GM12878 (cell line): ENCODE measurements at regions not wholly inside any gene's neighbourhood (a gene's known extent, or its start where the extent isn't known, plus 50 kb on each side); places are given as distances from the start of the nearest gene placed in this dataset.

Source experiments
- ATAC-seq: fragments of 200-7000 bp; cut with Tn5 transposase; 3 replicates; pipeline ENCODE4 v1.9.1; 2020; ENCODE audit warnings: mild to moderate bottlenecking, moderate library complexity
- BruUV-seq: library from RNA; stranded (reverse); fragments of 400-500 nt; replicated peaks from 2 replicates; lab custom pipeline; 2021; lab: Mats Ljungman, UMichigan
- CTCF ChIA-PET: fragments of 300-600 bp; sonication (Branson Sonifier 250); formaldehyde crosslinking; extraction: SDS; loops from one replicate; lab custom pipeline; 2021; ENCODE audit warnings: inconsistent platforms; lab: Yijun Ruan, JAX
- POLR2A ChIA-PET: fragments of 350-600 bp; formaldehyde crosslinking; extraction: SDS; loops from one replicate; lab custom pipeline; 2021; ENCODE audit warnings: inconsistent platforms; lab: Charles Lee
- RAD21 ChIA-PET: fragments of 300-600 bp; sonication (Branson Sonifier 250); formaldehyde crosslinking; loops from one replicate; lab custom pipeline; 2023; ENCODE audit warnings: antibody characterized with exemption; ENCODE audit not compliant: unreplicated experiment; lab: Charles Lee
- SMC1A ChIA-PET: fragments of 300-600 bp; sonication (Branson Sonifier 250); formaldehyde crosslinking; loops from one replicate; lab custom pipeline; 2023; ENCODE audit not compliant: unreplicated experiment, uncharacterized antibody; lab: Charles Lee
- DNase-seq: peaks from one replicate; pipeline ENCODE4 v3.0.0-alpha.2; 2011; ENCODE audit warnings: low read depth, low spot score
- FAIRE-seq: peaks from 3 replicates; lab custom pipeline; 2011; peaks lifted over from hg19 to GRCh38; lab: Jason Lieb, UNC
- H2AFZ ChIP-seq: 2 replicates; pipeline ENCODE4 v1.6.0; 2011; ENCODE audit warnings: low read depth, low read length, control low read depth; ENCODE audit not compliant: control insufficient read depth
- H3K27ac ChIP-seq: 2 replicates; pipeline ENCODE4 v1.5.1; 2011; ENCODE audit warnings: control low read depth; ENCODE audit not compliant: control insufficient read depth, insufficient read depth
- H3K27me3 ChIP-seq, 2 experiments: replicated peaks in 1 of 2; 2 replicates each; pipeline versions ENCODE4 v1.6.0 to v1.6.1; 2011; ENCODE audit warnings: low read length in 1 of 2; ENCODE audit not compliant: control insufficient read depth in 2 of 2, insufficient read depth in 2 of 2
- H3K36me3 ChIP-seq, 2 experiments: 2 replicates each; pipeline ENCODE4 v1.5.1; 2011; ENCODE audit warnings: low read length in 1 of 2; ENCODE audit not compliant: control insufficient read depth in 2 of 2, insufficient read depth in 2 of 2
- H3K4me1 ChIP-seq: 2 replicates; pipeline ENCODE4 v1.6.1; 2011; ENCODE audit warnings: mild to moderate bottlenecking, low read length, moderate library complexity, mixed read lengths; ENCODE audit not compliant: control insufficient read depth, insufficient read depth
- H3K4me2 ChIP-seq: 2 replicates; pipeline ENCODE4 v1.6.0; 2011; ENCODE audit warnings: control low read depth; ENCODE audit not compliant: control insufficient read depth, insufficient read depth
- H3K4me3 ChIP-seq: fragments of 200-600 bp; sonication (generic); 2 replicates; pipeline ENCODE4 v1.5.1; 2016
- H3K79me2 ChIP-seq: 2 replicates; pipeline ENCODE4 v1.6.0; 2011; ENCODE audit warnings: low read length; ENCODE audit not compliant: control insufficient read depth, insufficient read depth
- H3K9ac ChIP-seq: 2 replicates; pipeline ENCODE4 v1.8.0; 2011; ENCODE audit warnings: low read length, control low read depth, mixed read lengths; ENCODE audit not compliant: control insufficient read depth, insufficient read depth
- H3K9me3 ChIP-seq: replicated peaks from 3 replicates; pipeline ENCODE4 v1.5.1; 2011; ENCODE audit warnings: mild to moderate bottlenecking, low read length; ENCODE audit not compliant: control insufficient read depth, insufficient read depth
- H4K20me1 ChIP-seq: 2 replicates; pipeline ENCODE4 v1.6.0; 2011; ENCODE audit not compliant: control insufficient read depth, insufficient read depth
- BCL3 ChIP-seq: IDR thresholded peaks from 2 replicates; pipeline ENCODE4 v1.6.1; 2011; ENCODE audit warnings: borderline replicate concordance, low read depth, mild to moderate bottlenecking, moderate library complexity, low read length; ENCODE audit not compliant: insufficient read depth, poor library complexity, severe bottlenecking
- BMI1 ChIP-seq: fragments of 450-650 bp; IDR thresholded peaks from 2 replicates; pipeline ENCODE4 v1.6.1; 2016; ENCODE audit warnings: mild to moderate bottlenecking, moderate library complexity, borderline replicate concordance
- BRCA1 ChIP-seq: IDR thresholded peaks from 2 replicates; pipeline ENCODE4 v1.6.1; 2011; ENCODE audit warnings: low read depth, low read length, improper control_type of control experiment
- CBFB ChIP-seq: IDR thresholded peaks from 2 replicates; pipeline ENCODE4 v1.6.1; 2016; ENCODE audit warnings: antibody characterized with exemption, low read depth
- DPF2 ChIP-seq: fragments of 450-650 bp; IDR thresholded peaks from 2 replicates; pipeline ENCODE4 v1.6.1; 2017; ENCODE audit warnings: mild to moderate bottlenecking
- FOS ChIP-seq: IDR thresholded peaks from 3 replicates; pipeline ENCODE4 v1.6.1; 2011; ENCODE audit warnings: borderline replicate concordance; ENCODE audit not compliant: insufficient read length; ENCODE audit errors: extremely low read depth
- HDAC2 ChIP-seq: fragments of 200-600 bp; sonication (generic); IDR thresholded peaks from 2 replicates; pipeline ENCODE4 v1.6.1; 2017
- IRF4 ChIP-seq: IDR thresholded peaks from 2 replicates; pipeline ENCODE4 v1.6.1; 2011; ENCODE audit warnings: low read depth, low read length
- KDM1A ChIP-seq: fragments of 200-600 bp; sonication (generic); IDR thresholded peaks from 2 replicates; pipeline ENCODE4 v1.6.1; 2016; ENCODE audit warnings: borderline replicate concordance
- MAX ChIP-seq: IDR thresholded peaks from 2 replicates; pipeline ENCODE4 v1.6.1; 2012; ENCODE audit warnings: low read depth, low read length, improper control_type of control experiment
- MEF2B ChIP-seq: fragments of 450-650 bp; IDR thresholded peaks from 2 replicates; pipeline ENCODE4 v1.6.1; 2018; ENCODE audit warnings: mild to moderate bottlenecking, moderate library complexity; ENCODE audit not compliant: partially characterized antibody, poor library complexity, severe bottlenecking
- NR2C2 ChIP-seq: IDR thresholded peaks from 2 replicates; pipeline ENCODE4 v1.6.1; 2011; ENCODE audit warnings: borderline replicate concordance, low read depth; ENCODE audit not compliant: control insufficient read depth, insufficient read length
- RUNX3 ChIP-seq: IDR thresholded peaks from 2 replicates; pipeline ENCODE4 v1.6.1; 2012; ENCODE audit warnings: low read length, inconsistent platforms
- SP1 ChIP-seq: IDR thresholded peaks from one replicate; pipeline ENCODE4 v1.6.1; 2011; ENCODE audit warnings: low read depth, low read length
- SREBF2 ChIP-seq: IDR thresholded peaks from 2 replicates; pipeline ENCODE4 v1.6.1; 2012; ENCODE audit warnings: mild to moderate bottlenecking, low read length
- ZNF274 ChIP-seq: IDR thresholded peaks from one replicate; pipeline ENCODE4 v1.8.0; 2011; ENCODE audit not compliant: insufficient read length, insufficient read depth
- ZNF622 ChIP-seq: fragments of 450-650 bp; IDR thresholded peaks from 2 replicates; pipeline ENCODE4 v1.6.1; 2017; ENCODE audit warnings: mild to moderate bottlenecking, inconsistent platforms
- WGBS: methylation state at CpG from one replicate; pipeline ENCODE4 v1.1.6; 2016; ENCODE audit warnings: low lambda C conversion rate; ENCODE audit not compliant: insufficient replicate concordance, insufficient coverage; ENCODE audit errors: missing lambda C conversion rate; 5-methylcytosine and 5-hydroxymethylcytosine counted together
- in situ Hi-C: fragments of 300-500 bp; cut with MboI; formaldehyde crosslinking; loops from 9 replicates; pipeline ENCODE4 v1.14.3; 2018; ENCODE audit warnings: mixed read lengths
- intact Hi-C: fragments of 100-400 bp; cut with micrococcal nuclease; formaldehyde crosslinking; loops from one replicate; pipeline ENCODE4 v1.14.2; 2022; ENCODE audit not compliant: unreplicated experiment

DNA sequence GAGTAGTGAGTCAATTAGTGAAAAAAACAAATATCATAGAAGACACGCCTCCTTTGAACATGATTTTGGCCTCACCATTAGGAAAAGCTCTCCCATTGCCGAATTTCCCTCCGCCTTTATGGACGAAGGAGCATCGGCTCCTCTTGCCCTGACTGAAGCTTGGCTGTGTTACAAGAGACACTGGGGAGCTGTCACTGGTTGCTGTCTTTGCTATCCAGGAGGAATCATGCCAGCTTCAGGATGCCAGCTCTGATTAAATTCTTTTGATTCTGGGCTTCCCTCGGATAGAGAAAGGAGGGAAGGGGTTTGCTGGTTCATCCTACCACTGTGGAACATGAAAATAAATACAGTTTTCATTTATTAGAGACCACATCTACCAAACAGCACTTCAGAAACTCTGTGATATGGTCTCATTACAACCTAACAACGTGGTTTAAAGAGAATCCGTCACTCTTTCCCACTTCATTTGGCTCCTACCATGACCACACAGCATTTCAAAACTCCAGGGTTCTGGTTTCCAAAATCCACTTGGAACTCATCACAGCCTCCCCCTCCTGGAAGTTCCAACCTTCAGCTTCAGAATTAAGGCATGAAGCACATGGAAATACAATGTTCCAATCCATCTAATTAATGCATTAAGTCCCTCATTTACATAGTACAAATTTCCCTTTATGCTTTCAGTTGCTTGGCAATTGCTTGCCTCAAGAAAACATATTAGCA lies 446.0 kb downstream of the EFNB2 start:
- BruUV-seq = no TSS peak

DNA sequence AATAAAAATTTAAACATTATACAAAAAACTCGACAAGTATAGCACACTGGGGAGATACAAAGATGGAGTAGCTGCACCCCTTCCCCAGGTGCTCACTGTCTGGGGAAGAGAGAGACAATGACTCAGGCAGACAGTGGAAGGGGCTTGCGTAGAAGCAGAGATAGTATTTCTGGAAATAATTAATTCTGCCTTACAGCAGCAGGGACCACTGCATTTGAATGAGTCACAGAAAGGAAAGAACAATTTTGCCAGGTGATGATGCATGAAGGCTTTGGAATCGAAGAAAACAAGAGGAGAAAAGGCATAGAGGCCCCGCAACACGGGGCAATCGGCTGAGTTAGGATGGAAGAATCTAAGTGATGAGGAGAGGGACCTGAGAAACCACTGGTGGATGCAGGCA lies 447.4 kb downstream of the EFNB2 start:
- 17% methylated on average over 6 of the region's 6 CpGs for WGBS
- H4K20me1 ChIP-seq = no peaks in the 10 kb centered on the region
- intact Hi-C loops = no loop called here
- ATAC-seq = no peak
- H3K9me3 ChIP-seq = no peaks in the 10 kb centered on the region
- SMC1A ChIA-PET = no interaction called here
- no peak overlapping the region for H3K9ac ChIP-seq
- POLR2A ChIA-PET = no interaction called here
- no peak for DNase-seq
- no TSS peak for BruUV-seq
- CTCF ChIA-PET = no interaction called here
- H3K4me1 ChIP-seq = no peaks in the 10 kb centered on the region
- FAIRE-seq = no peak
- H3K79me2 ChIP-seq = no peaks in the 10 kb centered on the region
- H3K4me2 ChIP-seq = no peak overlapping the region
- no peaks in the 10 kb centered on the region for H3K27me3 ChIP-seq
- in situ Hi-C loops = no loop called here
- RAD21 ChIA-PET = interaction anchor here (1.1 kb wide), 1 partner anchor 445 kb away, joined by 4 read pairs; no protein-coding TSS in a partner anchor
- no peak overlapping the region for H2AFZ ChIP-seq
- no peak overlapping the region for H3K4me3 ChIP-seq
- no peaks in the 10 kb centered on the region for H3K36me3 ChIP-seq
- no peak overlapping the region for H3K27ac ChIP-seq
- TF ChIP-seq SREBF2 (no peak), BMI1 (no peak), FOS (no peak), RUNX3 (no peak), CBFB (no peak), BCL3 (no peak)

More for the DNA sequence above, 446.0 kb downstream of the EFNB2 start:
- Histone ChIP-seq H3K27me3 (no peaks in the 10 kb centered on the region), H3K36me3 (no peaks in the 10 kb centered on the region), H4K20me1 (no peaks in the 10 kb centered on the region), H3K9me3 (no peaks in the 10 kb centered on the region), H3K27ac (no peak overlapping the region), H3K4me2 (no peak overlapping the region), H3K79me2 (no peaks in the 10 kb centered on the region), H3K4me3 (no peak overlapping the region), H2AFZ (no peak overlapping the region), H3K9ac (no peak overlapping the region), H3K4me1 (no peaks in the 10 kb centered on the region)
- TF ChIP-seq RUNX3 (no peak), ZNF622 (no peak), IRF4 (no peak), MAX (no peak), KDM1A (no peak), DPF2 (no peak), BRCA1 (no peak), SP1 (no peak), NR2C2 (no peak), MEF2B (no peak), HDAC2 (no peak), ZNF274 (no peak)
- in situ Hi-C loops (no loop called here), intact Hi-C loops (no loop called here)
- POLR2A ChIA-PET = no interaction called here
- RAD21 ChIA-PET = interaction anchor here (1.0 kb wide), 1 partner anchor 35 kb away, joined by 3 read pairs; no protein-coding TSS in a partner anchor
- no peak for ATAC-seq
- no peak for DNase-seq
- no peak for FAIRE-seq
- 25% methylated on average over 8 of the region's 8 CpGs for WGBS
- SMC1A ChIA-PET = interaction anchor here (1.2 to 1.5 kb wide), 3 partner anchors 9 to 464 kb away, joined by 3 to 4 read pairs (median 3); no protein-coding TSS in a partner anchor
- CTCF ChIA-PET = no interaction called here
